ENCODE measurements at regions not wholly inside any gene's neighbourhood (a gene's known extent, or its start where the extent isn't known, plus 50 kb on each side); places are given as distances from the start of the nearest gene placed in this dataset.

GRCh38 chr2:5933669-5934068 lies 241.5 kb downstream of the SOX11 start:
- H3K9ac ChIP-seq (ENCODE audit: control insufficient read depth, extremely low read depth, insufficient read depth, low read length), result no peak overlapping the region
- H3K27ac ChIP-seq (ENCODE audit: control insufficient read depth, insufficient read depth, low read length), result no peak overlapping the region
- TF ChIP-seq EZH2 (IDR thresholded peaks at IDR 0.05; ENCODE audit: low read length) (no peak), CTCF (optimal IDR thresholded peaks at IDR 0.05 in 1 of 3, IDR thresholded peaks at IDR 0.05 in 1 of 3, conservative IDR thresholded peaks at IDR 0.05 in 1 of 3; ENCODE audit: extremely low read depth in 1 of 3, insufficient read depth in 2 of 3, low read length in 3 of 3) (no peak)
- no peak overlapping the region for H2AFZ ChIP-seq (ENCODE audit: control insufficient read depth, low read length)
- no peaks in the 10 kb centered on the region for H3K9me1 ChIP-seq (ENCODE audit: control insufficient read depth, extremely low read depth, insufficient read depth, low read length)
- dilution Hi-C loops (cut with MboI; ENCODE audit: extremely low pct_ligation_motif_present, low sequenced_read_pairs), result no loop called here
- FAIRE-seq, result no peak
- H3K36me3 ChIP-seq (ENCODE audit: control insufficient read depth in 2 of 2, extremely low read depth in 1 of 2, insufficient read depth in 2 of 2, low read length in 2 of 2), result no peaks in the 10 kb centered on the region
- H3K4me2 ChIP-seq (ENCODE audit: control insufficient read depth, extremely low read depth, insufficient read depth, low read depth, low read length), result no peak overlapping the region
- no peaks in the 10 kb centered on the region for H4K20me1 ChIP-seq (ENCODE audit: control insufficient read depth, extremely low read depth, insufficient read depth, low read length)
- no peaks in the 10 kb centered on the region for H3K4me1 ChIP-seq (ENCODE audit: control insufficient read depth, extremely low read depth, insufficient read depth, low read length)
- H3K9me3 ChIP-seq (ENCODE audit: control insufficient read depth, low read depth, low read length), result peaks cover 8% of the 10 kb centered on the region
- H3K27me3 ChIP-seq (ENCODE audit: control insufficient read depth, extremely low read depth, insufficient read depth, low read length), result no peaks in the 10 kb centered on the region
- DNase-seq (ENCODE audit: low read depth, low spot score), result no peak
- H3K79me2 ChIP-seq (ENCODE audit: control insufficient read depth, insufficient read depth, low read length), result no peaks in the 10 kb centered on the region
- no peak overlapping the region for H3K4me3 ChIP-seq (ENCODE audit: control insufficient read depth in 2 of 3, extremely low read depth in 1 of 3, insufficient read depth in 2 of 3, low read depth in 1 of 3, low read length in 3 of 3)

DNA sequence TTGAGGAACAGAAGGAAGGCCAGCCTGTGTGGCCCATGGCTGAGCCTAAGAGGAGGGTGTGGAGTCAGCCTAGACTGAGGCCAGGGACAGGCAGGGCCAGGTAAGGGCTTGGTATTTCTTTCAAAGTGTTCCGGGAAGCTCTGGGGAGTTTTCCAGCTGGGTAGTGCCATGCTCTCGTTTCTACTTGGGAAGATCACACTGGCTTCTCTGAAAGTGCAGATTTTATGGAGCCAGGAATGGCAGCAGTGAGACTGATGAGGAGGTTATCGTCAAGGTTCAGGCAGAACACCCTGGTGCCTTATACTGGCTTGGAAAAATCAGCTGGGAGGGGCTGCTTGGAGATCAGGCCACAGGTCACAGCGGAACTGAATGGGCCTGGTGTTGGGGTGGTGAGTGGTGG lies 245.1 kb downstream of the SOX11 start:
- TF ChIP-seq EZH2 (IDR thresholded peaks at IDR 0.05; ENCODE audit: low read length) (no peak), CTCF (optimal IDR thresholded peaks at IDR 0.05 in 1 of 3, IDR thresholded peaks at IDR 0.05 in 1 of 3, conservative IDR thresholded peaks at IDR 0.05 in 1 of 3; ENCODE audit: extremely low read depth in 1 of 3, insufficient read depth in 2 of 3, low read length in 3 of 3) (no peak)
- H3K27me3 ChIP-seq (ENCODE audit: control insufficient read depth, extremely low read depth, insufficient read depth, low read length), result no peaks in the 10 kb centered on the region
- H3K9me1 ChIP-seq (ENCODE audit: control insufficient read depth, extremely low read depth, insufficient read depth, low read length), result no peaks in the 10 kb centered on the region
- dilution Hi-C loops (cut with MboI; ENCODE audit: extremely low pct_ligation_motif_present, low sequenced_read_pairs), result no loop called here
- H3K9me3 ChIP-seq (ENCODE audit: control insufficient read depth, low read depth, low read length), result peaks cover 8% of the 10 kb centered on the region
- no peak for DNase-seq (ENCODE audit: low read depth, low spot score)
- no peaks in the 10 kb centered on the region for H3K79me2 ChIP-seq (ENCODE audit: control insufficient read depth, insufficient read depth, low read length)
- no peak for FAIRE-seq
- H3K27ac ChIP-seq (ENCODE audit: control insufficient read depth, insufficient read depth, low read length), result no peak overlapping the region
- no peaks in the 10 kb centered on the region for H3K36me3 ChIP-seq (ENCODE audit: control insufficient read depth in 2 of 2, extremely low read depth in 1 of 2, insufficient read depth in 2 of 2, low read length in 2 of 2)
- H2AFZ ChIP-seq (ENCODE audit: control insufficient read depth, low read length), result no peak overlapping the region
- no peaks in the 10 kb centered on the region for H4K20me1 ChIP-seq (ENCODE audit: control insufficient read depth, extremely low read depth, insufficient read depth, low read length)
- H3K4me2 ChIP-seq (ENCODE audit: control insufficient read depth, extremely low read depth, insufficient read depth, low read depth, low read length), result no peak overlapping the region
- no peak overlapping the region for H3K9ac ChIP-seq (ENCODE audit: control insufficient read depth, extremely low read depth, insufficient read depth, low read length)
- no peaks in the 10 kb centered on the region for H3K4me1 ChIP-seq (ENCODE audit: control insufficient read depth, extremely low read depth, insufficient read depth, low read length)
- H3K4me3 ChIP-seq (ENCODE audit: control insufficient read depth in 2 of 3, extremely low read depth in 1 of 3, insufficient read depth in 2 of 3, low read depth in 1 of 3, low read length in 3 of 3), result no peak overlapping the region
